Hematopoietic multipotent progenitor cell treated with erythropoietin and hydrocortisone succinate and interleukin-3 and kit ligand, for 6 days (in vitro differentiated cells): ENCODE measurements at regions not wholly inside any gene's neighbourhood (a gene's known extent, or its start where the extent isn't known, plus 50 kb on each side); places are given as distances from the start of the nearest gene placed in this dataset.

ENCODE experiments used
- DNase-seq: peaks from one replicate; pipeline ENCODE4 v3.0.0-alpha.2; 2015

GRCh38 chr1:239893127-239893731 lies 198.5 kb upstream of the FMN2 start:
- DNase-seq, result peak; percentile 18

GRCh38 chr1:239896569-239896968 lies 195.1 kb upstream of the FMN2 start:
- DNase-seq, result peak; percentile 22

- DNase-seq, result no peak
These were observed 194.7 kb upstream of the FMN2 start for GRCh38 chr1:239896980-239897379.

- no peak for DNase-seq
These were observed 194.2 kb upstream of the FMN2 start for GRCh38 chr1:239897458-239897857.

GRCh38 chr1:239898062-239898730 lies 193.5 kb upstream of the FMN2 start:
- DNase-seq, result peak; percentile 92

- DNase-seq, result no peak
These were observed 191.9 kb upstream of the FMN2 start for GRCh38 chr1:239899747-239900146.

- no peak for DNase-seq
These were observed 185.3 kb upstream of the FMN2 start for GRCh38 chr1:239906394-239906793.

- DNase-seq, result peak; percentile 67
These were observed 181.8 kb upstream of the FMN2 start for GRCh38 chr1:239909898-239910297.

GRCh38 chr1:239912471-239912870 lies 179.2 kb upstream of the FMN2 start:
- no peak for DNase-seq

- DNase-seq, result no peak
These were observed 178.5 kb upstream of the FMN2 start for GRCh38 chr1:239913141-239913585.

GRCh38 chr1:239914751-239915231 lies 176.9 kb upstream of the FMN2 start:
- DNase-seq, result no peak

- no peak for DNase-seq
These were observed 173.0 kb upstream of the FMN2 start for GRCh38 chr1:239918634-239919033.

GRCh38 chr1:239920214-239920613 lies 171.5 kb upstream of the FMN2 start:
- no peak for DNase-seq

GRCh38 chr1:239922778-239923522 lies 168.7 kb upstream of the FMN2 start:
- DNase-seq, result no peak

GRCh38 chr1:239924741-239925350 lies 166.8 kb upstream of the FMN2 start:
- DNase-seq, result no peak

GRCh38 chr1:239926184-239926583 lies 165.5 kb upstream of the FMN2 start:
- DNase-seq, result no peak

GRCh38 chr1:239929317-239929716 lies 162.4 kb upstream of the FMN2 start:
- DNase-seq, result no peak

- DNase-seq, result no peak
These were observed 160.9 kb upstream of the FMN2 start for GRCh38 chr1:239930686-239931262.

GRCh38 chr1:239931341-239931740 lies 160.3 kb upstream of the FMN2 start:
- DNase-seq, result no peak

GRCh38 chr1:239939602-239940001 lies 152.1 kb upstream of the FMN2 start:
- DNase-seq, result no peak

- no peak for DNase-seq
These were observed 147.9 kb upstream of the FMN2 start for GRCh38 chr1:239943761-239944160.

- peak; percentile 48 for DNase-seq
These were observed 147.0 kb upstream of the FMN2 start for GRCh38 chr1:239944666-239945065.

- no peak for DNase-seq
These were observed 143.9 kb upstream of the FMN2 start for GRCh38 chr1:239947801-239948200.
